ACHN (cell line): ENCODE measurements at regions not wholly inside any gene's neighbourhood (a gene's known extent, or its start where the extent isn't known, plus 50 kb on each side); places are given as distances from the start of the nearest gene placed in this dataset.
A peak's percentile ranks its signal among the peaks of the same experiment; 100 is the strongest.
"Not testable (repeated sequence)": the region's sequence is repeated elsewhere in the genome, so short reads cannot be mapped to it uniquely, and the experiment has no call there.

Source experiments
- DNase-seq: peaks from one replicate; pipeline ENCODE4 v3.0.0-alpha.2; 2015
- in situ Hi-C: cut with HindIII; loops from 2 replicates; pipeline ENCODE4 v1.10.0; 2017; ENCODE audit warnings: low sequenced_read_pairs, low pct_ligation_motif_present, low pct_unique_long_range_greater_than_20kb

DNA sequence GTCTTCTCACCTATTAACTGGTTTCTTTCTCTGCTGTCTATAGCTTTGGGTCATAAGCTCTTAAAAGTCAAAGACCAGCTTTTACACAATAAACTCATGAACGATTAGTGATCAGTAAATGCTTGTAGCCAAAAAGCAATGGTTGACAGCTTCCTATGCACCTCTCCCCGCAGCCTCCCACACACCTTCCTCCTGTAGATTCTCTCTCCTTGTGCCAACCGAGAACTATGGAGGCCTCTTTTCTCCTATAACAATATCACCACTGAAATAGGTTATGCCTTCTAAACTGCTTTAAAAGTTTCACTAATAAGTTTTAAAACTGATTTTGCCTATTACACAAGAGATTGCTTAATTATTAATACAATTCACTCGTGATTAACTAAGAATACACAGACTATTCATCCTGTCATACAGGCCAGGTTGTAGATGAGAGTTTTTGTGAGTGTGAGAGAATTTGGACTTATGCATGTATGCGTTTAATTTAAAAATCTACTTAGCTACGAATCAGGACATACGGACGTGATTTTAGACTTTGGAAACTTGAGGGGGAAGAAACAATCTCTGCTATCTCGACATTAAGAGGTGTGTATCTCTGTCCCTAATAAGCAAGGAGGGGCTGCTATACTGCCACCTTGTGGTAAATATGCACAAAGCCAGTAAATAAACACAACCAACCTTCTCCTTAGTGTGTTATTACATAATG, 229.1 kb upstream of the RBBP8 start:
- in situ Hi-C loops, result no loop called here
- DNase-seq, result peak; percentile 60

DNA sequence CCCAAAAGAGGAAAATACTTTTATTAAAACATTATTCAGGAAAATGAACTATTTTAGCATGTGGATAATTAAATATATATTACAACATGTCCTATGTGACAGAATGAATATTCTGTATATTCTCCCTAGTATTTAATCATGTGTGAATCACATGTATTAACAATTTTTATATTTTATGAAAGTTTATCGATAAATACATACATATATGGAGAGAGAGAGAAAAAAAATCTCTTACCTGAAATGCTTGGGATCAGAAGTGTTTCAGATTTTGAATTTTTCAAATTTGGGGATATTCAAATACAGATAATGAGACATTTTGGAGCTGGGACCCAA, 228.6 kb upstream of the RBBP8 start:
- no peak for DNase-seq
- in situ Hi-C loops, result no loop called here

DNA sequence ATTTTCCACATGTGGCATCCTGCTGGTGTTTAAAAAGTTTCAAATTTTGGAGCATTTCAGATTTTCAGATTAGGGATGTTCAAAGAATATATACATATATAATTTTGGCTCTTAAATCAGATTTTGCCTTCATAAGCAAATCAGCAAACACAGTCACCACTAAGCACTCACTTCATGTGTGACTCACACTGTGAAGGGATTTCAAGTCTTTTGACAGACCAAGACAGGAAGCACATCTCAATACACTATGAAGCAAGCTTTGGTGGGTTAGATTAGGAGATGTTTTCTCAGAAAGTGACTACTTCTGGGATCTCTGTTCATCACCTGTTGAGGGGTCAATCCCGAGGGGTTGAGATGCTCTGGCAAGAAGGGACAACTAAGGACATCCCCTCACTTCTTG, 227.8 kb upstream of the RBBP8 start:
- DNase-seq, result peak; percentile 29
- in situ Hi-C loops, result no loop called here

DNA sequence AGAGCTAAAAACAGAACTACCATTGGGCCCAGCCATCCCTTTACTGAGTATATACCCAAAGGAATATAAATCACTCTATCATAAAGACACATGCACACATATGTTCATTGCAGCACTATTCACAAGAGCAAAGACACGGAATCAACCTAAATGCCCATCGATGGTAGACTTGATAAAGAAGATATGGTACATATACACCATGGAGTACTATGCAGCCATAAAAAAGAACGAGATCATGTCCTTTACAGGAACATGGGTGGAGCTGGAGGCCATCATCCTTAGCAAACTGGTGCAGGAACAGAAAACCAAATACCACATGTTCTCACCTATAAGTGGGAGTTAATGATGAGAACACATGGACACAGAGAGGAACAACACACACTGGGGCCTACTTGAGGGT, 227.1 kb upstream of the RBBP8 start:
- DNase-seq, in situ Hi-C loops: not testable (repeated sequence)

DNA sequence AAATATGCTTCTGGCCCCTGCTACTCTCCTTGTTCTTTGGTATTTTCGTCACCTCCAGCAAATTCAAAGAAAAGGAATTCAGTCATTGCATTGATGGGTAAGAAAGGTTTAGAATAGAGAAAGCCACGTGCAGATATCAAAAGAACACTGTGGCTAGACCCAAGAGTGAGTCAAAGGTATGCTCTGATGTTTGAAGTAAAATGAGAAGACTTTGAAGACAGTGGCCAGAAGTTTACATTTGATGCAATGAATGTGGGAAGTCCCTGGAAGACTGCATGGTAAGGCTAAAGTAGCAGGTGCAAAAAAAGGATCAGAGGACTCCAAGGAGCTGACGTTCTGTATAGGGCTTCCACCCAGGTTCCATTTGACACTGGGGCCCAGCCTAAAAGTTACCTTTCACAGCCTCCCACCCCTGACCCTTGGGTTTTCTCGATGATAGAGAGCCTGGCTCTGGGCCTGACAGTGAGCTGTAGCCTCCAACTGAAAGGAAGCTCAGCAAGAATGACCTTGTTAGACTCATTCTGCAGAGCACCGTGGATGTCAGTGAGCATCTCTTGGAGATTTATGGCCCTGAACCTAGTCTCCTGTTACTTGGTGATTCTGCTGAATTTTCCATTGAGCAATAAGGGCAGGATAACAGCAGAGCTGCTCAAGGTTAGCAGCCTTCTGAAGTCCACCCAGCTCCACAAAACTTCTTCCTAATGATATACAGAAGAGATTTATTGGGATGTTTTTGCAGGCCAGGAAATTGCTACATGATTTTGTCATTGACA, 223.7 kb upstream of the RBBP8 start:
- in situ Hi-C loops, result no loop called here
- no peak for DNase-seq

DNA sequence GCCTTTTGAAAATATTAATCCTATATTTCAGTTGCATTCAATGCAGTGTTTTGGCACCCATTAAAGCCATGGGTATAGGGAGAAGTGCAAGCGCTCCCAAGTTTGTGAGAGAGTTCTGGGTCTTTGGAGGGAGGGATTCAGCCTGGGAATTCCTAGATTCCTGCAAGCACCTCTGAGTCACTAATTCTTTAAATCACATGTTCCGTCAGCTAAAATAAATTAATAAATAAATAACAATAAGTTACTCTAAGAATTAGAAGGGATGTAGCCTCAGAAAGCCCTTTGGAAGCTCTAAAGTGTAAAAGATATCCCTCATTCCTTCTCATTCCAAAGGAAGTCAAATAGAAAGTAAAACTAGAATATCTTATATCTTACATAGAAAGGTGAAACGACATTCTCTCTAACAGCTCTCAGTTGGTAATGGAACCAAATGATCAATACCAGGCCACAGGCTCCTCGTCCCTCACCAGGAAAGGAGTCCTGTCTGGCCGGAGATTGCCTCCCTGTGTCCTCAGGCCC, 222.4 kb upstream of the RBBP8 start:
- in situ Hi-C loops, result no loop called here
- peak; percentile 43 for DNase-seq

DNA sequence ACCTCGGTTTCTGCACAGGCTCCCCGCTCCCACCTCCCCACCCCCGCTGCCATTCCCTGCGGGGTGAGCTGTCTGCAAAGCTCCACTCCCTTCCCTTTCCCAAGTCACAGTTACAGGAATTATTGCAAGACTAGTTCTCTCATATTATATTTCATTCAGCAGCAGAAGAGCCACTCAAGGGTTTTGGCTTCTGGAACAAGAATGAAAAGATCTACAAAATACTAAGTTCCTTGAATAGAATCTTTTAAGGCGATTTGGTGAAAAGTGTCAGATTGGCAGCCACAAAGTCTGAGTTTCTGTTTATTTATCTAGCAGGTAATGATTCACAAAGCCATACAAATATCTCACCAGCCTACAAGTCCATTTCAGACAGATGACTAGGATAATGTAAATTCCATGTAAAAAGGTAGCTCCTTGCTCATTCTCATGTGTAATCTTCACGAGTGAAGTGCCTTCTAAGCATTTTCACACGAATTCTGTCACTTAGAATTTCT, 221.9 kb upstream of the RBBP8 start:
- peak; percentile 71 for DNase-seq
- in situ Hi-C loops, result no loop called here

DNA sequence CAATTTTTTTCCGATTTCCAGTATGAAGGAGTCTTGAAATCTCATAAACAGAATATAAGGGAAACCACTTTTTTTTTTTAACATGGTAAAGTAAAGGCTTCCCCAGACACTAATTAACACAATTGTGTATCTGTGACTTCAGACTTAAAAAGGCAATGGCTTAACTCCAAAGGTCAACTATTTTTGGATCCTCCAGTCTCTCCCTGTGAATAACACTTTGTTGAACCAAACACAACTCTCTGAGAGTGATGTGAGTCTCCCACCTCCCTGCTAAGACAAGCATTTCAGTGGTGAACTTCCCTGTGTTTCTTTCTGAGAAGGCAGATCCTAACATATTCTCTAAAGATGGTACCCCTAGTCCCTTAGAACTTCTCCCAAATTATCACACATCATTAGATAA, 219.6 kb upstream of the RBBP8 start:
- DNase-seq, result no peak
- in situ Hi-C loops, result no loop called here

DNA sequence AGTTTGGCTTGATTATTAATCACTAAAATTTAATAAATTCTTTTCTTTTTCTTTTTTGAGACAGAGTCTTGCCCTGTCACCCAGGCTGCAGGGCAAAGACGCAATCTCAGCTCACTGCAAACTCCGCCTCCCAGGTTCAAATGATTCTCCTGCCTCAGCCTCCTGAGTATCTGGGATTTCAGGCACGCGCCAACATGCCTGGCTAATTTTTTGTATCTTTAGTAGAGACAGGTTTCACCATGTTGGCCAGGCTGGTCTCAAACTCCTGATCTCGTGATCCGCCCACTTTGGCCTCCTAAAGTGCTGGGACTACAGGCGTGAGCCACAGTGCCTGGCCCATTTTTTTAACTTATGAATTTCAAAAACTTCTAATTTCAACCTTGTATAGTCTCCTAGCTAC, 215.6 kb upstream of the RBBP8 start:
- in situ Hi-C loops, DNase-seq: not testable (repeated sequence)

DNA sequence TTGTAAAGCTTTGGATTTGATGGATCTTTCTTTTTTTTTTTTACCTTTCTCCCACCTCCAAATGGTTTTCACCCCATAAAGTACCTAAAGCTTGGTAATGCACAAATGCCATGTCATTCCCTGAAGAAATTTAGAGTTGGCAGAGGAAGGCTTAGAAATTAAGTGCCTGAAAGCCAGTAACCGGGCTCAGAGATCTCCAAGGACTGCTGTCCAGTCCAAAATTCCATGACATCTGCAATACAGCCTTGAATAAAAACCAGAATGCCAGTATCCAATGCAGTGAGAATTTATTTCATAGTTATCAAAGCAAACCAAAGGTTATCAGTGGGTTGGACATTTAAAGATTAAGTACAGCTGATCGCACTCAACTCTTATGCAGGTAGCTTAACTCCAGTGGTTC, 209.9 kb upstream of the RBBP8 start:
- no peak for DNase-seq
- in situ Hi-C loops, result no loop called here

DNA sequence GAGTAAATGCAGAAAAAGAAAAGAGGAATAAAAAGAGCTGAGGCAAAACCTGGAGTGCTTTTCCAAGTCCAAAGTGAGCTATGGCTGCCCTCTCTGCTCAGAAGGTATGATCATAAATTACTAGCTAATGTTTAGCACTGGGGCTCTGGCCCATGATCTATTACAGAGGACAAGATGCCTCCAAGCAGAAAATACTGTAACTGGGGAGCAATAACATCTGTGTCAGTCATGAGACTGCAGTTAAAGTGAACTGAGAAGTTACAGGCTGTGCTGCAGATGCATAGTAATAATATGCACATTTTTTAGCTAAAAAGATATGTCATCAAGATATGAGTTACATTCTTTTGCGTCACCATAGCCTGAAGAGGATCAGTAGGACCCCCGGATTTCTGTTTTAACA, 209.4 kb upstream of the RBBP8 start:
- in situ Hi-C loops, result no loop called here
- DNase-seq, result no peak

DNA sequence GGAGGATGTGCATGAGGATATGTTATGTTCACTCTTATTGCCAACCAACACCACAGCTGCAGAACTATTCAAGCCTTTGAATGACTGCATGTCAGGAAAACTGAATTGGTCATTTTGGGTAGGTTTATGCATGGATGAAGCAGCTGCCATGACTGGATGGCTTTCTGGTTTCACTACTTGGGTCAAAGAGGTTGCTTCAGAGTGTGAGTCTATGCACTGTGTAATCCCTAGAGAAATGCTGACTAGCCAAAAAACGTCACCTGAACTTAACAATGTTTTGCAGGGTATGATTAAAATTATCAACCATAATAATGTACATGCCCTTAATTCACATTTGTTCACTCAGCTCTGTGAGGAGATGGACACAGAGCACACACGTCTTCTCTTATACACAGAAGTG, 206.7 kb upstream of the RBBP8 start:
- no peak for DNase-seq
- in situ Hi-C loops, result no loop called here

DNA sequence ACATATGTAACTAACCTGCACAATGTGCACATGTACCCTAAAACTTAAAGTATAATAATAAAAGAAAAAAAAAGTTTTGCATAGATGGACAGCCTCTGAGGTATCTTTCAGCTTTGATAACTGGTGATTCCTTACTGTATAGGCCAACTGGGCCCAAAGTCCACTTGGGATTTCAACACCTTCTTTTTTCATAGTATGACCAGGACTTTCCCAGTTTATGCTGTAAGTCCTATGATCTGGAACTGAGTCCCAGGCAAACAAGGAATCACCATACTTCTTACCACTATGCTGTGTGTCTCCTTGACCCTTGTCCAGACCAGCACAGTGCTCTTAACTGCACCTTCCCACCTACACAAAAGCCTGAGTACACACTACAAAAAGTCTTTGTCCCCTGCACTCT, 205.1 kb upstream of the RBBP8 start:
- in situ Hi-C loops, result no loop called here

DNA sequence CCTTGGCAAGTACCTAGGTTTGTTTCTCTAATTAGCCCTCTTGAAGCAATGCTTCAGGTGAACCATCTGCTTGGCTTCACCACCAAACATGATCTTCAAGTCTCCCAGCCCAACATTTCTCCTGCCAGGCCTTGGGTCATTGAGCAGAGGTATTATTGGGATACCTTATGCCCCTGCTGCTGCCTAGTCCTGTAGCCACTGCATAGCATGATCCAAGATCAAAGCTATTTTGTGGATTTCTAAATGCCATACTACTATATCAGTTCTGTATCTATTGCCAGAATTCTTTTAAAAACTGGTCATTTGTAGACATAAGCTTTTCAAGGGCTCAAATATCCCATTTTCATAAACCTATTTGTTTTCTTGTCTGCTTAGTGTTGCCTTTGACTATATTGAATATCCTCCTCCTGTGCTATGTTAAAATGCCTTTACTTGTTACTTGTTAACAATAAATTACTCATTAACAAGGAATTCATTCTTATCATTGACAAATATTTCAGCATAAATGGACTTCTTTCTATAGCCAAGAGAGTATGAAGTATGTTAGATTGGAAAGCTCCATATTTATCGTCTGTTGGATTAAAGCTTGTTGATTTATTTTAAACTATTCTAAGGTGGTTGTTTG, 204.5 kb upstream of the RBBP8 start:
- no peak for DNase-seq
- in situ Hi-C loops, result no loop called here

More for the DNA sequence above, 205.1 kb upstream of the RBBP8 start:
- no peak for DNase-seq

DNA sequence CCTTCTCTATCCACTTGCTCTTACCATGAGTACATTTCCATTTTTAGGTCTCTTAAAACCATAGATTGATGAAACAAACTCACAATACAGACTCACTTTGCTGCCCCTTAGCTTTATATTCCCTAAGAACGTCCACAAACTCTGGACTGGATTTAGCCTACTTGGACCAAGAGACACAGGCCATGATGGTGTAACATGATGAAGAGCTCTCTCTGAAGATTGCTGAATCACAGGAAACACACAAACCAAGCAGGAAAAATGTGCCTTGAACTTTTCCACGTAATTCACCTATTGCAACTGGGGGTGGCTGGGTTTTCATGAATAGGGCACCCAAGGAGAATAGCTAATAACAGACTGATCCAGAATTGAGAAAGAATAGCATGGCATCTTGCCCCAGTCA, 201.7 kb upstream of the RBBP8 start:
- in situ Hi-C loops, result no loop called here
- no peak for DNase-seq

DNA sequence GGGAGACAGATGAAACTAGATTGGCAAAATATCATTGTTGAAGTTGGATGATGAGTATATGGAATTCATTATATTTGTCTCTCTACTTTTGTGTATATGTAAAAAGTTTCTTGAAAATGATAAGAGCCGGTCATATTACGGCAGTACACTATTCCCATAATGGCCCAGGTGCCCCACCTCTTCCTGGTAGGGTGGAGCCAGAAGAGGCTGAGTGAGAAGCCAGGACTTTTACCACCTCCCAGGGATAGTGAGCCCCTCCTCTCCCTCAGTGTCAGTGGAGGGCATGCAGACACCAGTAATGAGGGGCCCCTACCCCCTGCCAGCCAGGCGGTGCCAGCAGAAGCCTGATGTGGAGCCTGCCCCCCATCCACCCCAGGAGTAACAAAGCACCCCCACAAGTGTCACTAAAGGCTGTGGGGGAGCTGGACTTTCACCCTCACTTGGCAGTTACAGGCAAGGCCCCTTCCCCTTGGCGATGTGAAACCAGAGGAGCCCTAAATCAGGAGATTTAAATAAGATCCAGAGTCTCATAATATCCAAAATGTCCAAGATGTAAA, 198.9 kb upstream of the RBBP8 start:
- no peak for DNase-seq
- in situ Hi-C loops, result no loop called here

DNA sequence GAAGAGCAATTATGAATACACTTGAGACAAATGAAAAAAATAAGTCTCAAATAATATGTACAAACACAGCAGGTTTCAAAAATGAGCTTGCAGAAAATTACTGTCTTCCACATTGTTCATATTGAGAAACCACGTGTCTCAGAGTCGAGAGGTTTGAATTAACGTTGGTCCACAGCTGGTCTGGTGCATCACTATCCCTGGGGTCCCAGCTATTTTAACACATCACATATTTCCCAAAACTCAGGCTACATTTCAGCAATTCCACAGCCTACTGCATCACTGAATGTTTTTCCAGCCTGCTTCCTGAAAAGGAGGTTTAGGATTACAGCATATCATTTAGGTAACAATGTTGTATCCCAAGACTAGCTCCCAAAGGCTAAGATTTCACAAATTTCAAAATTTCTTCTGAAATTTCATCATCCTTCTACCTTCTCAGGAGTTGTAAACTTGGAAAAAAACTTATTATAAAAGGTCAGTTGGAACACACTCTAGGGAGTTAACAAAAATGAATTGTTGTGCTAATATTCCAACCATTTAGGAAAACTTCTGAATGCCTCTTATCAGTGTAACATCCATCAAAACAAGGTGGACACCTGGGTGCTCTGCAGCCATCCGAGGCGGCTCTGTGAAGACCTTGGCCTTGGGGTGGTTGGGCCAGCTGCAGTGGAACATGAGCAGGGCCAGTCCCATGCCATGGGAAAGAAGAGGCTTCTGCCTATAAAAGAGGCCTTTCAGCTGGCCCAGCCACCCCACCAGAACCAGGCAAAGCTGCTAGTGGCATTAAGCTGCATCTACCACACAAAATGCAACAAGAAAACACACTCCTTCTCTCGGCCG, 198.1 kb upstream of the RBBP8 start:
- in situ Hi-C loops, result no loop called here
- DNase-seq, result no peak

DNA sequence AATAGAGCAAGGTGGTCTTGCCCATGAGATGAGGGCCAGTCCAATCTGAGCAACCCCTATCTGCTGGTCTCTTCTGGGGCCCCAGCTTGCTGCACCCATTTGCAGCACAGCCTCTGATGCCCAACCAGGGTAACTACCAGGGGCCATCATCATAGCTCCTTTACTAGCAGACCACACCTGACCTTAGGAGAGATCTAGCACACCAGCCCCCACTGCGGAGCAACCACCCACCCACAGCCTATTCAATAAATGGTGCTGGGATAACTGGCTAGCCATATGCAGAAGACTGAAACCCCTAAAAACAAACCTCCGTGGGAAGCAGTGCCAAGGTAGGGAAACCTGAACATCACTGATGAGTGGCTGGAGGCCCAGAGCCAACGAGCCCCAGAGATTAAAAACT, 196.1 kb upstream of the RBBP8 start:
- in situ Hi-C loops, result no loop called here

More for the DNA sequence above, 196.1 kb upstream of the RBBP8 start:
- no peak for DNase-seq
